Small intestine (tissue), 7 donors: ENCODE measurements at regions not wholly inside any gene's neighbourhood (a gene's known extent, or its start where the extent isn't known, plus 50 kb on each side); places are given as distances from the start of the nearest gene placed in this dataset.
"Not testable (repeated sequence)": the region's sequence is repeated elsewhere in the genome, so short reads cannot be mapped to it uniquely, and the experiment has no call there.

Source experiments
- DNase-seq, 2 donors: peaks; one replicate each; pipeline versions ENCODE4 v3.0.0 to v3.0.0-alpha.2; 2013
- FAIRE-seq: peaks from 2 replicates; lab custom pipeline; 2012; peaks lifted over from hg19 to GRCh38; lab: Jason Lieb, UNC
- H3K27ac ChIP-seq, 3 donors: one replicate each; pipeline ENCODE4 v1.5.1; 2013; ENCODE audit warnings: low read length in 2 of 3, mild to moderate bottlenecking in 2 of 3, control low read depth in 1 of 3, inconsistent platforms in 1 of 3, low read depth in 1 of 3, moderate library complexity in 1 of 3
- H3K27me3 ChIP-seq, 3 donors: one replicate each; pipeline ENCODE4 v1.6.1; 2013; ENCODE audit warnings: low read length in 3 of 3, inconsistent platforms in 1 of 3; ENCODE audit not compliant: control insufficient read depth in 3 of 3, insufficient read depth in 3 of 3
- H3K36me3 ChIP-seq, 3 donors: one replicate each; pipeline ENCODE4 v1.6.1; 2013; ENCODE audit warnings: low read length in 3 of 3, inconsistent platforms in 1 of 3, low read depth in 1 of 3, mild to moderate bottlenecking in 1 of 3, moderate library complexity in 1 of 3; ENCODE audit not compliant: control insufficient read depth in 3 of 3, insufficient read depth in 2 of 3
- H3K4me1 ChIP-seq, 3 donors: one replicate each; pipeline ENCODE4 v1.6.1; 2013; ENCODE audit warnings: low read length in 2 of 3, inconsistent platforms in 1 of 3, low read depth in 1 of 3, mild to moderate bottlenecking in 1 of 3, moderate library complexity in 1 of 3; ENCODE audit not compliant: control insufficient read depth in 3 of 3, insufficient read depth in 2 of 3
- H3K4me3 ChIP-seq, 3 donors: one replicate each; pipeline ENCODE4 v1.5.1; 2013; ENCODE audit warnings: low read length in 3 of 3, control low read depth in 1 of 3, inconsistent platforms in 1 of 3, low read depth in 1 of 3, mild to moderate bottlenecking in 1 of 3, moderate library complexity in 1 of 3
- H3K9me3 ChIP-seq, 2 donors: one replicate each; pipeline ENCODE4 v1.6.1; 2013; ENCODE audit warnings: low read depth in 1 of 2, low read length in 1 of 2; ENCODE audit not compliant: control insufficient read depth in 2 of 2, insufficient read depth in 1 of 2
- WGBS, 3 donors: extraction: QIAGEN DNeasy Blood & Tissue Kit; methylation state at CpG; one replicate each; pipeline ENCODE4 v1.1.7; 2013; 5-methylcytosine and 5-hydroxymethylcytosine counted together
- donor health status: healthy with polysubstance abuse.
- donor health status: control.
- donor health status: control.
- donor health status: Bipolar disorder and iron deficiency.
- donor health status: healthy.

DNA sequence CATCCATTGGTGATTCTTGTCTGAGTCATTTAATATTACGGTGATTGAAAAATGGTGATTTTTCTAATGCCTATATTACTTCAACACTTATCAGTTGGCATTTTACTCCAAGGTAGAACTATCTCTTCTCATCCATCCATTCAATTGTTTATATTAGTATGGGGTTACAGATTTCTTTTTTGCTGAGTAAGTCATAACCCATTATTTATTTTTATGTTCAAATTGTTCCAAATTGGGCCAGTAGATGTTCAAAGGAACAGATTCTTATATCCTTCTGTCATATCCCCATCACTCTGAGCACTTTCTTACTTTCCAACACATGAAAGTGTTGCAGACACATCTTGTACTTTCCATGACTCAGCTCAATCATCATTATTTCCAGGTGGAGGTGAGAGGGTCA is 466.8 kb upstream of the CAMK1G start:
- H3K27ac ChIP-seq = no peak overlapping the region
- H3K36me3 ChIP-seq = no peaks in the 10 kb centered on the region
- FAIRE-seq (no peak), DNase-seq (no peak)
- no peaks in the 10 kb centered on the region for H3K4me1 ChIP-seq
- no peak overlapping the region for H3K4me3 ChIP-seq
- H3K27me3 ChIP-seq = no peaks in the 10 kb centered on the region
- H3K9me3 ChIP-seq = no peaks in the 10 kb centered on the region
- 94 to 98% (median 97%) methylated on average over 1 of the region's 1 CpG for WGBS, 3 donors

DNA sequence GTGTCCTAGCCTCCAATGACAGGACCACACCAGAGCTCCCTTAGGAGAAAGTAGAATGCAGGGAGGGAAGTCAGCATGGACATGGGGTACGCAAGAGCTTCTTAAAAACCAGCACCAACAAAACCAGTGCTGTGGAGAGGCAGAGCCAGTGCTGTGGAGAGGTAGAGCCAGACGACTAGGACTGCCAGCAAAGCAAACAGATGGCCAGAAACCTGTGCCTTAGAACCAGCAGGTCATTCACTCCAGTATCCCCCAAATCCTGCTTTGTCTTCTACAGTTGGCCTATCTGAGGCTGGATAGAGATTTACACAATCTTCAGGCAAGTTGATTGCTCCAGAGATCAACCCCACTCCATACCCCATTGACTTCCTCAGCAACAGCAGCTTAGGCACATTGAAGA is 459.9 kb upstream of the CAMK1G start:
- 54 to 65% (median 55%) methylated on average over 2 of the region's 2 CpGs for WGBS, 3 donors
- FAIRE-seq = no peak
- H3K9me3 ChIP-seq = no peaks in the 10 kb centered on the region

DNA sequence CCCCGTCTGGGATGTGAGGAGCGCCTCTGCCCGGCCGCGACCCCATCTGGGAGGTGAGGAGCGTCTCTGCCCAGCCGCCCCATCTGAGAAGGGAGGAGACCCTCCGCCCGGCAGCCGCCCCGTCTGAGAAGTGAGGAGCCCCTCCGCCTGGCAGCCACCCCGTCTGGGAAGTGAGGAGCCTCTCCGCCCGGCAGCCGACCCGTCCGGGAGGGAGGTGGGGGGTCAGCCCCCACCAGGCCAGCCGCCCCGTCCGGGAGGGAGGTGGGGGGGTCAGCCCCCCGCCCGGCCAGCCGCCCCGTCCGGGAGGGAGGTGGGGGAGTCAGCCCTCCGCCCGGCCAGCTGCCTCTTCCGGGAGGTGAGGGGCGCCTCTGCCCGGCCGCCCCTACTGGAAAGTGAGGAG is 454.4 kb upstream of the CAMK1G start:
- FAIRE-seq, H3K36me3 ChIP-seq, H3K27me3 ChIP-seq, DNase-seq, H3K4me1 ChIP-seq, H3K4me3 ChIP-seq, H3K9me3 ChIP-seq, H3K27ac ChIP-seq: not testable (repeated sequence)
- 96 to 100% (median 98%) methylated on average over 8 to 26 of the region's 32 CpGs for WGBS, 3 donors

More for the DNA sequence above, 459.9 kb upstream of the CAMK1G start:
- H3K27me3 ChIP-seq = no peaks in the 10 kb centered on the region
- H3K27ac ChIP-seq = no peak overlapping the region
- H3K36me3 ChIP-seq = no peaks in the 10 kb centered on the region
- no peak for DNase-seq
- H3K4me3 ChIP-seq = no peak overlapping the region
- H3K4me1 ChIP-seq = no peaks in the 10 kb centered on the region

DNA sequence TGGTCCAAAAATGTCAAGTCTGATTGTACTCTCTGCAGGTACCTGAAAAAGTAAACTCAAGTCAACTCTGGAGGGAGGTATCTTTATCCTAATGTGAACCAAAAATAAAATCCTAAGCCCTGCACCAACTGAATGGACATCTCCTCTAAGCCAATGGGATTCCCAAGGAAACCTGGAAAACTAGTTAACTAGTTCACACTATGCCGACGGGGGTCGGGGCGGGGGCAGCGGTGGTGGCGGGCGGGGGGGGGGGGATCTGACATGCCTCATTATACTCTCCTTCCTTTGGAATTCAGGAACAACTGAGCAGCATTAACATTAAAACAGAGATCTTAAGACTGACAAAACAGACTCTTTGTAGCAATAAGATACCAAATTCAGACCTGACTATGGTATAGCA is 452.6 kb upstream of the CAMK1G start:
- H3K27ac ChIP-seq = no peak overlapping the region
- FAIRE-seq (no peak), DNase-seq (no peak)
- no peaks in the 10 kb centered on the region for H3K36me3 ChIP-seq
- no peak overlapping the region for H3K4me3 ChIP-seq
- H3K27me3 ChIP-seq = peaks cover 0 to 3% (median 0%) of the 10 kb centered on the region in 3 donors
- H3K9me3 ChIP-seq = no peaks in the 10 kb centered on the region
- WGBS, 3 donors = 77 to 88% (median 81%) methylated on average over 7 of the region's 7 CpGs
- no peaks in the 10 kb centered on the region for H3K4me1 ChIP-seq

DNA sequence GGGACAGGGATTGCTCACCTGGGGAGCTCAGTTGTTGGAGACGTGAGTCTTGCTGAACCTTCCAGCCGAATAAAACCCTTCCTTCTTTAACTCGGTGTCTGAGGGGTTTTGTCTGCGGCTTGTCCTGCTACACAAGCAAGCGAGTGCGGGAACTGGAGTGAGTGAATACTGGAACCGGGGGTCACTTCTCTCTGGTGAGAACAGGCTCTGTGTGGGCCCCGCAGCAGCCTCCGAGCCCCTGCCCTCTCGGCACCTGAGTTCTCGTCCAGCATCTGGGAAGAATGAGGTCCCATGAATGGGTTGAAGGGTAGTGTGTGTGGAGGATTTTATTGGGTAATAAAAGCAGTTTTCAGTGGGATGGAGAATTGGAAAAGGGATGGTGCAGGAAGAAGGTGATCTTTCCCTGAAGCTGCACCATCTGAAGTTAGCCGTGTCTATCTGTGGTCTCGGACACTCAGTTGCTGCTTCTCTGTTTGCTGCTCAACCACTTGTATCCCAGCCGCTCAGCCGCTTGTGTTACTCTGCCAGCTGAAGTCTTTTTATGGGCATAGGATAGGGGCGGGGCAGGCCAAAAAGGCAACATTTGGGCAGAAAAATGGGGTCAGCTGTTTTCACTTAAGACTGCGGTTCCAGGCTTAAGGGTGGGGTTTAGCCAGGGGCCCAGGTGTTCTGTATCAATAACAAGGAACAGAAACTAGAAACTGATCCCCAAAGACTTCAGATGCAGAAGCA is 450.6 kb upstream of the CAMK1G start:
- Histone ChIP-seq H3K36me3 (no peaks in the 10 kb centered on the region), H3K4me3 (no peak overlapping the region), H3K4me1 (no peaks in the 10 kb centered on the region), H3K27me3 (peaks cover 0 to 3% (median 0%) of the 10 kb centered on the region in 3 donors), H3K27ac (no peak overlapping the region), H3K9me3 (no peaks in the 10 kb centered on the region)
- DNase-seq = no peak
- FAIRE-seq = no peak
- WGBS, 3 donors = 80 to 85% (median 84%) methylated on average over 17 of the region's 17 CpGs

DNA sequence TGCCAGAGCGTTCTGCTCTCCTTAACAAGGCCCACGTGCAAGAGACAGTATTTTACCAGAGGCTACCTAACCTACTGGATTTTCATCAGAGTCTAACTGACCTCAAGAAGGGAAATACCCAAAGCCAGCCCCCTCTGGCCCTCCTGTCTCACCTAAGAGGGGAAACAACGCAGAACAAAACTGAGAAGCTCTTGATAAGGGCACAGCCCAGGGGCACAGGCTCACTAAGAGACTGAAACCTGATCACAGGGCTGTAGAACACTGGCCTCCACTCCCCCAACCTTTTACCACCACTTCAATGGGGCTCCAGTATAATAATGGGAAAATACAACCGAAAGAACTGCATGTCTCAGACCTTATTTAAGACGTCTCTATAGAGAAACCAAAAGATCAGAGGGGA is 449.5 kb upstream of the CAMK1G start:
- no peaks in the 10 kb centered on the region for H3K4me1 ChIP-seq
- peaks cover 0 to 3% (median 0%) of the 10 kb centered on the region in 3 donors for H3K27me3 ChIP-seq
- no peaks in the 10 kb centered on the region for H3K9me3 ChIP-seq
- peak overlapping the region in 1 of 3 donors; percentile 31 for H3K27ac ChIP-seq
- DNase-seq (no peak), FAIRE-seq (no peak)
- H3K36me3 ChIP-seq = no peaks in the 10 kb centered on the region
- 64 to 72% (median 70%) methylated on average over 5 of the region's 5 CpGs for WGBS, 3 donors
- H3K4me3 ChIP-seq = no peak overlapping the region

DNA sequence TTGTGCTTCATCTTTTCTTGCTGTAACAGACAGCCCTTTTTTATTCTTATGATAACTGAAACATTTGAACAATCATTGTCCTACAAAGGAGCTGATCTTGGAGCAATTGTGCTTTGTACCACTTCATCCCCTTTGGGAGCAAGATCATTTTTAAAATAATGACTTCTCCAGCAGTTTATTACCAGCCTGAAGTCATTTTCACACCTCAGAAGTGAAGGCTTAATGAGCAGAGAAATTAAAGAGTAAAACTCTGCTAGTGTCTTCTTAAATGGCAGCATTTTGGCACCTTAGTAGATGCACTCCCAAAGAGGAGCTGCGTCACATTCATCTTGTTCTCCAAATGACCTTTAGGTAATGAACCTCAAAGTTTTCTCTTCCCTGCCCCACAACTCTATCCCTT is 439.6 kb upstream of the CAMK1G start:
- WGBS, 3 donors = 92 to 95% (median 94%) methylated on average over 1 of the region's 1 CpG

DNA sequence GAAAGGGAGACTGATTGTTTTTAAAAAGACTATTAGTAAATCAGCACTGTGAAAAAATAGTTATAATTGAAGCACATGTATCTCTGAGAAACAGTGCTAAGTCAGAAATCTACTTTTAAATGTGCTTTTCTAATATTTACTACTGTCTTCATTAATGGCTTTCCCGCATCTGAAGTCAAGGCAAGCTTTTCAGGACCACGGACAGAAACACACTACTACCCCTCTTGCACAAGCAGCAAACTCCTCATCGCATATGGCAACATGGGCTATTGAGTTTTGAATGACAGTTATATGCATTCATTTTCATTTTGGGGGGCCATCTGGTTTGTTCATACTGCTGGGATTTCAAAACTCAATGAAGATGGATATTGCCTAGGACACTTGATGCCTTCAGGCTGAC is 433.4 kb upstream of the CAMK1G start:
- no peak overlapping the region for H3K27ac ChIP-seq
- FAIRE-seq (no peak), DNase-seq (peak; percentile 5 to 54)
- 12 to 20% (median 15%) methylated on average over 3 of the region's 3 CpGs for WGBS, 3 donors
- peaks cover 0 to 3% (median 0%) of the 10 kb centered on the region in 3 donors for H3K4me1 ChIP-seq
- no peaks in the 10 kb centered on the region for H3K27me3 ChIP-seq
- H3K4me3 ChIP-seq = no peak overlapping the region
- H3K9me3 ChIP-seq = no peaks in the 10 kb centered on the region
- no peaks in the 10 kb centered on the region for H3K36me3 ChIP-seq

More for the DNA sequence above, 439.6 kb upstream of the CAMK1G start:
- H3K27ac ChIP-seq = no peak overlapping the region
- no peaks in the 10 kb centered on the region for H3K9me3 ChIP-seq
- no peak overlapping the region for H3K4me3 ChIP-seq
- DNase-seq = no peak
- no peaks in the 10 kb centered on the region for H3K27me3 ChIP-seq
- no peak for FAIRE-seq
- no peaks in the 10 kb centered on the region for H3K4me1 ChIP-seq
- H3K36me3 ChIP-seq = no peaks in the 10 kb centered on the region

DNA sequence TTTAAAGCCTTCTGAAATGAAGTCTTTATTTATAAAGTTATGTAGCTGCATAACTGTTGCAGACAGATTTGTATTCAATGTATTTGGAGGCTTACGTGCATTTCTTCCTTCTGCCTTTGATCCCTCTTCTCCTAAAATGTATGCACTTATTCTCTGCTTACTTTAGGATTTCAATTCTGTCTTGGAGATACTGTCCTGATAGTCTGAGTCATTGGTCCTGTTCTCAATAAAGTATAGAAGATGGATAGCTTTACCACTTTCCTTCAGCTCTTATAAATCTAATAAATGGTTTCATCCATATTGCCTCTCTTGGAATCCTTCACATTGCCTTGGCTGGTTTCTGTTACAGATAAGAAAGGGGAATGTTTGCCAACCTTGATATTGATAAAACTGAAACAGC is 430.1 kb upstream of the CAMK1G start:
- WGBS, 3 donors = 59 to 63% (median 61%) methylated on average over 1 of the region's 1 CpG
- Histone ChIP-seq H3K4me3 (no peak overlapping the region), H3K27me3 (no peaks in the 10 kb centered on the region), H3K36me3 (no peaks in the 10 kb centered on the region), H3K27ac (no peak overlapping the region), H3K9me3 (no peaks in the 10 kb centered on the region), H3K4me1 (peaks cover 0 to 7% (median 0%) of the 10 kb centered on the region in 3 donors)
- FAIRE-seq (no peak), DNase-seq (no peak)
